ENCODE measurements at regions not wholly inside any gene's neighbourhood (a gene's known extent, or its start where the extent isn't known, plus 50 kb on each side); places are given as distances from the start of the nearest gene placed in this dataset.

GRCh38 chr5:161138751-161139455 lies 286.9 kb upstream of the ATP10B start:
- Histone ChIP-seq H3K27ac (no peak overlapping the region), H3K9me3 (peaks cover 0 to under 1% (median 0%) of the 10 kb centered on the region in 3 donors), H3K27me3 (no peaks in the 10 kb centered on the region), H3K36me3 (no peaks in the 10 kb centered on the region), H3K4me1 (peaks cover 0 to 5% (median 0%) of the 10 kb centered on the region in 3 donors), H3K4me3 (no peak overlapping the region)
- no peak for TF ChIP-seq CTCF (IDR thresholded peaks at IDR 0.05)
- TF ChIP-seq POLR2AphosphoS5 (IDR thresholded peaks at IDR 0.05) = no peak
- no peak for TF ChIP-seq EP300 (IDR thresholded peaks at IDR 0.05)
- TF ChIP-seq POLR2A (IDR thresholded peaks at IDR 0.05) = no peak
- ATAC-seq = no peak
- WGBS, 2 donors (ENCODE audit: low coverage in 1 of 2) = 31 to 39% methylated on average over 2 of the region's 2 CpGs

GRCh38 chr5:161134956-161135355 lies 282.9 kb upstream of the ATP10B start:
- WGBS, 2 donors (ENCODE audit: low coverage in 1 of 2) = 25 to 33% methylated on average over 4 to 5 of the region's 5 CpGs
- H3K36me3 ChIP-seq = no peaks in the 10 kb centered on the region
- H3K4me3 ChIP-seq = no peak overlapping the region
- TF ChIP-seq POLR2AphosphoS5 (IDR thresholded peaks at IDR 0.05) (no peak), CTCF (IDR thresholded peaks at IDR 0.05) (no peak)
- H3K27me3 ChIP-seq = no peaks in the 10 kb centered on the region
- H3K9me3 ChIP-seq = no peaks in the 10 kb centered on the region
- no peak for ATAC-seq
- no peak overlapping the region for H3K27ac ChIP-seq
- H3K4me1 ChIP-seq = peaks cover 0 to 4% (median 0%) of the 10 kb centered on the region in 3 donors

- Histone ChIP-seq H3K27me3 (no peaks in the 10 kb centered on the region), H3K27ac (no peak overlapping the region), H3K9me3 (peaks cover 0 to under 1% (median 0%) of the 10 kb centered on the region in 3 donors), H3K36me3 (no peaks in the 10 kb centered on the region), H3K4me3 (no peak overlapping the region), H3K4me1 (no peaks in the 10 kb centered on the region)
- whole genome bisulfite sequencing, 2 donors (ENCODE audit: low coverage in 1 of 2) = 12 to 42% methylated on average over 2 of the region's 2 CpGs
- no peak for TF ChIP-seq EP300 (IDR thresholded peaks at IDR 0.05)
- no peak for TF ChIP-seq CTCF (IDR thresholded peaks at IDR 0.05)
- no peak for TF ChIP-seq POLR2A (IDR thresholded peaks at IDR 0.05)
- TF ChIP-seq POLR2AphosphoS5 (IDR thresholded peaks at IDR 0.05) = no peak
- no peak for ATAC-seq
Measured at GRCh38 chr5:161134083-161134482, 282.1 kb upstream of the ATP10B start.

- Histone ChIP-seq H3K36me3 (no peaks in the 10 kb centered on the region), H3K4me1 (no peaks in the 10 kb centered on the region), H3K9me3 (no peaks in the 10 kb centered on the region), H3K4me3 (no peak overlapping the region), H3K27ac (no peak overlapping the region), H3K27me3 (no peaks in the 10 kb centered on the region)
- no peak for ATAC-seq
- no peak for TF ChIP-seq POLR2A (IDR thresholded peaks at IDR 0.05)
- TF ChIP-seq POLR2AphosphoS5 (IDR thresholded peaks at IDR 0.05) = no peak
- no peak for TF ChIP-seq CTCF (IDR thresholded peaks at IDR 0.05)
- no peak for TF ChIP-seq EP300 (IDR thresholded peaks at IDR 0.05)
- WGBS, 2 donors (ENCODE audit: low coverage in 1 of 2) = 61 to 90% methylated on average over 1 to 2 of the region's 2 CpGs
Measured at GRCh38 chr5:161115941-161116340, 263.9 kb upstream of the ATP10B start.

- 45 to 100% methylated on average over 1 of the region's 1 CpG for WGBS, 2 donors (ENCODE audit: low coverage in 1 of 2)
- TF ChIP-seq POLR2AphosphoS5 (IDR thresholded peaks at IDR 0.05) = no peak
- TF ChIP-seq POLR2A (IDR thresholded peaks at IDR 0.05) = no peak
- TF ChIP-seq CTCF (IDR thresholded peaks at IDR 0.05) = no peak
- TF ChIP-seq EP300 (IDR thresholded peaks at IDR 0.05) = no peak
- no peak overlapping the region for H3K27ac ChIP-seq
- no peaks in the 10 kb centered on the region for H3K36me3 ChIP-seq
- H3K27me3 ChIP-seq = no peaks in the 10 kb centered on the region
- no peak overlapping the region for H3K4me3 ChIP-seq
- no peaks in the 10 kb centered on the region for H3K4me1 ChIP-seq
- no peak for ATAC-seq
- no peaks in the 10 kb centered on the region for H3K9me3 ChIP-seq
Measured at GRCh38 chr5:161112371-161112770, 260.4 kb upstream of the ATP10B start.

All from gastroesophageal sphincter (tissue), 4 donors.